H9 (cell line): ENCODE measurements at regions not wholly inside any gene's neighbourhood (a gene's known extent, or its start where the extent isn't known, plus 50 kb on each side); places are given as distances from the start of the nearest gene placed in this dataset.

Experiments
- DNase-seq: peaks from one replicate; pipeline ENCODE4 v3.0.0-alpha.2; 2017
- H2AFZ ChIP-seq: one replicate; pipeline ENCODE4 v1.6.1; 2013; ENCODE audit warnings: mild to moderate bottlenecking, low read length, control low read depth, moderate library complexity
- H2AK5ac ChIP-seq: 2 replicates; pipeline ENCODE4 v1.6.1; 2013; ENCODE audit warnings: low read length, control low read depth, mixed read lengths; ENCODE audit not compliant: insufficient read length
- H2BK120ac ChIP-seq: one replicate; pipeline ENCODE4 v1.6.1; 2013; ENCODE audit warnings: low read depth, mild to moderate bottlenecking, low read length, control low read depth, inconsistent platforms; ENCODE audit not compliant: poor library complexity, severe bottlenecking
- H2BK12ac ChIP-seq: 2 replicates; pipeline ENCODE4 v1.6.1; 2013; ENCODE audit warnings: low read length, control low read depth, mixed read lengths, low read depth; ENCODE audit not compliant: insufficient read length
- H2BK15ac ChIP-seq: 2 replicates; pipeline ENCODE4 v1.6.1; 2013; ENCODE audit warnings: low read depth, low read length, control low read depth
- H2BK20ac ChIP-seq: one replicate; pipeline ENCODE4 v1.6.1; 2013; ENCODE audit warnings: low read depth, mild to moderate bottlenecking, low read length, control low read depth, inconsistent platforms; ENCODE audit not compliant: poor library complexity, severe bottlenecking
- H2BK5ac ChIP-seq: 2 replicates; pipeline ENCODE4 v1.6.1; 2013; ENCODE audit warnings: low read length, control low read depth, mixed read lengths; ENCODE audit not compliant: insufficient read length
- H3K14ac ChIP-seq: 2 replicates; pipeline ENCODE4 v1.6.1; 2013; ENCODE audit warnings: low read length, control low read depth; ENCODE audit not compliant: insufficient read depth
- H3K18ac ChIP-seq: 2 replicates; pipeline ENCODE4 v1.6.1; 2013; ENCODE audit warnings: low read depth, mild to moderate bottlenecking, mixed read lengths, low read length, control low read depth; ENCODE audit not compliant: insufficient read length
- H3K23ac ChIP-seq: 2 replicates; pipeline ENCODE4 v1.6.1; 2013; ENCODE audit warnings: low read length, control low read depth, mixed read lengths, low read depth; ENCODE audit not compliant: insufficient read length
- H3K23me2 ChIP-seq: 2 replicates; pipeline ENCODE4 v1.6.1; 2013; ENCODE audit warnings: low read depth, mild to moderate bottlenecking, mixed read lengths, low read length, control low read depth; ENCODE audit not compliant: insufficient read length, poor library complexity, severe bottlenecking
- H3K27ac ChIP-seq: 2 replicates; pipeline ENCODE4 v1.5.1; 2013; ENCODE audit warnings: low read length, control low read depth, mixed read lengths, low read depth; ENCODE audit not compliant: insufficient read length
- H3K27me3 ChIP-seq: 2 replicates; pipeline ENCODE4 v1.6.1; 2013; ENCODE audit warnings: low read length, control low read depth, inconsistent platforms; ENCODE audit not compliant: insufficient read depth
- H3K4ac ChIP-seq: 2 replicates; pipeline ENCODE4 v1.6.1; 2013; ENCODE audit warnings: low read depth, mild to moderate bottlenecking, control low read depth, inconsistent platforms, low read length, moderate library complexity
- H3K4me1 ChIP-seq: 2 replicates; pipeline ENCODE4 v1.6.1; 2013; ENCODE audit warnings: low read length, control low read depth, inconsistent platforms; ENCODE audit not compliant: insufficient read depth
- H3K4me2 ChIP-seq: 2 replicates; pipeline ENCODE4 v1.6.1; 2013; ENCODE audit warnings: low read length, control low read depth, mixed read lengths; ENCODE audit not compliant: insufficient read length, insufficient read depth
- H3K56ac ChIP-seq: 2 replicates; pipeline ENCODE4 v1.6.1; 2013; ENCODE audit warnings: low read depth, mild to moderate bottlenecking, mixed read lengths, low read length, control low read depth; ENCODE audit not compliant: insufficient read length
- H3K79me1 ChIP-seq: 2 replicates; pipeline ENCODE4 v1.6.1; 2013; ENCODE audit warnings: low read depth, mild to moderate bottlenecking, moderate library complexity, low read length, control low read depth, inconsistent platforms; ENCODE audit not compliant: insufficient read depth, poor library complexity, severe bottlenecking
- H3K79me2 ChIP-seq: 2 replicates; pipeline ENCODE4 v1.6.1; 2013; ENCODE audit warnings: low read length, control low read depth, inconsistent platforms; ENCODE audit not compliant: insufficient read depth
- H3K9ac ChIP-seq: 2 replicates; pipeline ENCODE4 v1.6.1; 2013; ENCODE audit warnings: low read length, control low read depth, mixed read lengths; ENCODE audit not compliant: insufficient read length; ENCODE audit errors: extremely low read depth
- H3K9me3 ChIP-seq: one replicate; pipeline ENCODE4 v1.6.1; 2013; ENCODE audit warnings: low read depth, low read length, inconsistent platforms; ENCODE audit not compliant: control insufficient read depth
- H3T11ph ChIP-seq: one replicate; pipeline ENCODE4 v1.6.1; 2013; ENCODE audit warnings: mild to moderate bottlenecking, low read length, control low read depth, inconsistent platforms
- H4K20me1 ChIP-seq: one replicate; pipeline ENCODE4 v1.6.1; 2013; ENCODE audit not compliant: control insufficient read depth, insufficient read length, insufficient read depth
- H4K5ac ChIP-seq: 2 replicates; pipeline ENCODE4 v1.6.1; 2013; ENCODE audit warnings: low read depth, mild to moderate bottlenecking, mixed read lengths, low read length, control low read depth; ENCODE audit not compliant: insufficient read length
- H4K8ac ChIP-seq: replicated peaks from 2 replicates; pipeline ENCODE4 v1.6.1; 2013; ENCODE audit warnings: low read length, control low read depth, mixed read lengths, low read depth; ENCODE audit not compliant: insufficient read length
- H4K91ac ChIP-seq: 2 replicates; pipeline ENCODE4 v1.6.1; 2013; ENCODE audit warnings: low read depth, mild to moderate bottlenecking, moderate library complexity, mixed read lengths, low read length, control low read depth; ENCODE audit not compliant: insufficient read length
- H3K27ac Mint-ChIP-seq, 3 experiments: 2 replicates in 2 of 3; 3 replicates in 1 of 3; pipeline ENCODE4 v1.8.0; 2020 to 2021; ENCODE audit warnings: mixed read lengths in 3 of 3, mild to moderate bottlenecking in 1 of 3, moderate library complexity in 1 of 3
- H3K27me3 Mint-ChIP-seq: 2 replicates; pipeline ENCODE4 v1.8.0; 2021; ENCODE audit warnings: low read depth, mild to moderate bottlenecking, moderate library complexity, mixed read lengths
- H3K36me3 Mint-ChIP-seq, 3 experiments: 2 replicates in 2 of 3; 3 replicates in 1 of 3; pipeline ENCODE4 v1.8.0; 2020 to 2021; ENCODE audit warnings: low read depth in 3 of 3, mixed read lengths in 3 of 3; ENCODE audit not compliant: insufficient read depth in 1 of 3
- H3K4me1 Mint-ChIP-seq, 2 experiments: 2 replicates each; pipeline ENCODE4 v1.8.0; 2020; ENCODE audit warnings: mixed read lengths in 2 of 2
- H3K4me3 Mint-ChIP-seq, 2 experiments: 2 replicates in 1 of 2; 3 replicates in 1 of 2; pipeline ENCODE4 v1.8.0; 2020 to 2021; ENCODE audit warnings: mild to moderate bottlenecking in 2 of 2, mixed read lengths in 2 of 2, moderate library complexity in 1 of 2
- H3K9me3 Mint-ChIP-seq, 2 experiments: 2 replicates in 1 of 2; 3 replicates in 1 of 2; pipeline ENCODE4 v1.8.0; 2020; ENCODE audit warnings: mild to moderate bottlenecking in 2 of 2, mixed read lengths in 2 of 2, moderate library complexity in 1 of 2
- WGBS: extraction: QIAGEN DNeasy Blood & Tissue Kit; methylation state at CpG from one replicate; pipeline ENCODE4 v1.1.7; 2013; ENCODE audit warnings: missing lambda C conversion rate, low lambda C conversion rate, mixed read lengths; ENCODE audit not compliant: insufficient read length; ENCODE audit errors: extremely low coverage; 5-methylcytosine and 5-hydroxymethylcytosine counted together
- TF ChIP-seq, protein P1 (sequence below): fragments of 200-600 bp; sonication (generic); conservative IDR thresholded peaks from 3 replicates; pipeline ENCODE4 v1.8.0; 2021; ENCODE audit warnings: antibody characterized with exemption, mild to moderate bottlenecking

DNA sequence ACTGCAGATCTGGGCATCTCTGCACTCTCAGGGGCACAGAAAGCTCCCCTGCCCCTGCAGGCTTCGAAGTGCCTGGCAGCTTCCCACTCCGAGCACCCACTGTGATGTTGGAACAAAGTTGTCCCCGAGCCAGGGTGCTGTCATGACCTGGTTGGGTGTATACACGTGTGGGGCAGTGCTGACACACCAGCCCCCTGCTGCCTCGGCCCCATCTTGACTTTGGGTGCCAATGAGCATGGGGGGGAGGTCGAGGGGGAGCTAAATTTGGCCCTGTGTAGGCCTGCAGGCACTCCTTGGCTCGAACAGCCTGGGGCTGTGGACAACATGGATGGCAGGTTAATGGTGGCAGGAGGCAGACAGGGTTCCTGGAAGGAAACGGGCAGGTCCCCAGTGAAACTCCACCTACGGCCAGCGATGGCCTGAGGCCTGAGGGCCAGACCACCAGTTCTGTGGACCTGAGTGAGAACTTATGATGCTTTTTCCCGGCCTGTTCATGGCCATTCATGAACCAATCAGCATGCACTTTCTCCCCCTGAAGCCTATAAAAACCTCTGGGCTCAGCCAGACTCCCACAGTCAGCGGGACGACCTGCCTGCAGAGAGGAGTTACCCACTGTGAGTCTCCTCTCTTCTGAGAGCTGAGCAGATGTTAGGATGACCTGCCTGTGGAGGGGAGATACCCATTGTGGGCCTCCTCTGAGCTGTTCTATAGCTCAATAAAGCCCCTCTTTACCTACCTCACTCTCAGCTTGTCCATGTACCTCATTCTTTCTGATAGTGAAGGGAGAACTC lies 1029.1 kb upstream of the GBE1 start:
- Histone ChIP-seq H4K91ac (no peak overlapping the region), H3K4me2 (no peak overlapping the region), H3K56ac (no peak overlapping the region), H2AFZ (no peak overlapping the region), H3K4me1 (no peaks in the 10 kb centered on the region), H3K27me3 (no peaks in the 10 kb centered on the region), H2BK120ac (no peak overlapping the region), H3K14ac (no peak overlapping the region), H4K5ac (no peak overlapping the region), H3K9ac (no peak overlapping the region), H2BK15ac (no peak overlapping the region), H2AK5ac (no peak overlapping the region), H3T11ph (no peak overlapping the region), H3K9me3 (no peaks in the 10 kb centered on the region), H3K79me2 (no peaks in the 10 kb centered on the region), H2BK12ac (no peak overlapping the region), H4K8ac (no peak overlapping the region), H2BK20ac (no peak overlapping the region), H3K18ac (no peak overlapping the region), H2BK5ac (no peak overlapping the region), H4K20me1 (no peaks in the 10 kb centered on the region), H3K23me2 (no peaks in the 10 kb centered on the region), H3K23ac (no peak overlapping the region), H3K27ac (no peak overlapping the region), H3K4ac (no peak overlapping the region), H3K79me1 (no peaks in the 10 kb centered on the region)
- no CpG with 5 or more reads among the region's 13 CpGs for WGBS
- Mint-ChIP-seq H3K27me3 (no peaks in the 10 kb centered on the region), H3K4me3 (no peak overlapping the region), H3K9me3 (peaks cover 0 to 6% of the 10 kb centered on the region in 2 experiments; a peak in 3 of 5 replicates), H3K27ac (no peak overlapping the region), H3K4me1 (no peaks in the 10 kb centered on the region), H3K36me3 (peaks cover 0 to 6% (median 5%) of the 10 kb centered on the region in 3 experiments; a peak in 4 of 7 replicates)
- no peak for DNase-seq
- TF ChIP-seq, protein P1, sequence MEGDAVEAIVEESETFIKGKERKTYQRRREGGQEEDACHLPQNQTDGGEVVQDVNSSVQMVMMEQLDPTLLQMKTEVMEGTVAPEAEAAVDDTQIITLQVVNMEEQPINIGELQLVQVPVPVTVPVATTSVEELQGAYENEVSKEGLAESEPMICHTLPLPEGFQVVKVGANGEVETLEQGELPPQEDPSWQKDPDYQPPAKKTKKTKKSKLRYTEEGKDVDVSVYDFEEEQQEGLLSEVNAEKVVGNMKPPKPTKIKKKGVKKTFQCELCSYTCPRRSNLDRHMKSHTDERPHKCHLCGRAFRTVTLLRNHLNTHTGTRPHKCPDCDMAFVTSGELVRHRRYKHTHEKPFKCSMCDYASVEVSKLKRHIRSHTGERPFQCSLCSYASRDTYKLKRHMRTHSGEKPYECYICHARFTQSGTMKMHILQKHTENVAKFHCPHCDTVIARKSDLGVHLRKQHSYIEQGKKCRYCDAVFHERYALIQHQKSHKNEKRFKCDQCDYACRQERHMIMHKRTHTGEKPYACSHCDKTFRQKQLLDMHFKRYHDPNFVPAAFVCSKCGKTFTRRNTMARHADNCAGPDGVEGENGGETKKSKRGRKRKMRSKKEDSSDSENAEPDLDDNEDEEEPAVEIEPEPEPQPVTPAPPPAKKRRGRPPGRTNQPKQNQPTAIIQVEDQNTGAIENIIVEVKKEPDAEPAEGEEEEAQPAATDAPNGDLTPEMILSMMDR = no peak
